Vagina (tissue), 2 donors: ENCODE measurements at regions not wholly inside any gene's neighbourhood (a gene's known extent, or its start where the extent isn't known, plus 50 kb on each side); places are given as distances from the start of the nearest gene placed in this dataset.
A peak's percentile ranks its signal among the peaks of the same experiment; 100 is the strongest.

Source experiments
- DNase-seq, 2 donors: peaks; one replicate each; pipeline ENCODE4 v3.0.0-alpha.2; 2017; ENCODE audit errors: extremely low spot score in 2 of 2
- H3K27ac ChIP-seq: fragments of 200-600 bp; sonication (generic); one replicate; pipeline ENCODE4 v1.5.1; 2019
- H3K27me3 ChIP-seq: fragments of 200-600 bp; sonication (generic); one replicate; pipeline ENCODE4 v1.5.1; 2019
- H3K36me3 ChIP-seq, 2 donors: fragments of 200-600 bp; sonication (generic); one replicate each; pipeline ENCODE4 v1.5.1; 2017 to 2019
- H3K4me1 ChIP-seq: fragments of 200-600 bp; sonication (generic); one replicate; pipeline ENCODE4 v1.5.1; 2019
- H3K4me3 ChIP-seq, 2 donors: fragments of 200-600 bp; sonication (generic); 1 replicate in 1 of 2; 2 replicates in 1 of 2; pipeline ENCODE4 v1.5.1; 2016 to 2019
- H3K9me3 ChIP-seq: fragments of 200-600 bp; sonication (generic); one replicate; pipeline ENCODE4 v1.5.1; 2019
- CTCF ChIP-seq, 3 experiments: fragments of 450-650 bp in 2 of 3; fragments of 200-600 bp in 1 of 3; sonication (generic) in 1 of 3; IDR thresholded peaks; one replicate each; pipeline ENCODE4 v1.5.1; 2017 to 2019; ENCODE audit warnings: antibody characterized with exemption in 3 of 3, mild to moderate bottlenecking in 2 of 3, moderate library complexity in 2 of 3
- POLR2A ChIP-seq, 2 donors: fragments of 450-650 bp; IDR thresholded peaks; one replicate each; pipeline ENCODE4 v1.6.1; 2017; ENCODE audit warnings: antibody characterized with exemption in 2 of 2, mild to moderate bottlenecking in 2 of 2, moderate library complexity in 2 of 2
- POLR2AphosphoS5 ChIP-seq, 2 donors: sonication (generic); formaldehyde crosslinking; IDR thresholded peaks; one replicate each; pipeline ENCODE4 v1.9.0; 2017; ENCODE audit warnings: antibody characterized with exemption in 2 of 2, mild to moderate bottlenecking in 2 of 2, low read depth in 1 of 2; ENCODE audit not compliant: insufficient read depth in 1 of 2
- intact Hi-C: fragments of 100-400 bp; cut with DNase I; formaldehyde crosslinking; loops from one replicate; pipeline ENCODE4 v1.15.1; 2023

GRCh38 chr2:134133622-134134312 is 120.1 kb upstream of the MGAT5 start:
- no peak overlapping the region for H3K4me3 ChIP-seq
- H3K4me1 ChIP-seq, result peaks cover 41% of the 10 kb centered on the region
- no peaks in the 10 kb centered on the region for H3K36me3 ChIP-seq
- intact Hi-C loops, result no loop called here
- TF ChIP-seq POLR2AphosphoS5 (IDR thresholded peaks at IDR 0.05; ENCODE audit: insufficient read depth in 1 of 2, low read depth in 1 of 2) (no peak), POLR2A (IDR thresholded peaks at IDR 0.05) (no peak), CTCF (IDR thresholded peaks at IDR 0.05) (no peak)
- no peaks in the 10 kb centered on the region for H3K27me3 ChIP-seq
- H3K9me3 ChIP-seq, result no peaks in the 10 kb centered on the region
- no peak overlapping the region for H3K27ac ChIP-seq
- no peak for DNase-seq

- intact Hi-C loops, result no loop called here
Measured at GRCh38 chr2:134134313-134134706, 119.6 kb upstream of the MGAT5 start.

GRCh38 chr2:134134827-134135226 is 119.0 kb upstream of the MGAT5 start:
- no peak for DNase-seq
- H3K4me3 ChIP-seq, result no peak overlapping the region
- no peak overlapping the region for H3K27ac ChIP-seq
- intact Hi-C loops, result no loop called here
- peaks cover 49% of the 10 kb centered on the region for H3K4me1 ChIP-seq
- no peaks in the 10 kb centered on the region for H3K9me3 ChIP-seq
- no peaks in the 10 kb centered on the region for H3K27me3 ChIP-seq
- no peak for TF ChIP-seq CTCF (IDR thresholded peaks at IDR 0.05)
- no peak for TF ChIP-seq POLR2AphosphoS5 (IDR thresholded peaks at IDR 0.05; ENCODE audit: insufficient read depth in 1 of 2, low read depth in 1 of 2)
- TF ChIP-seq POLR2A (IDR thresholded peaks at IDR 0.05), result no peak
- no peaks in the 10 kb centered on the region for H3K36me3 ChIP-seq

More at GRCh38 chr2:134134313-134134706, 119.6 kb upstream of the MGAT5 start:
- no peak overlapping the region for H3K4me3 ChIP-seq
- H3K4me1 ChIP-seq, result peaks cover 46% of the 10 kb centered on the region
- no peaks in the 10 kb centered on the region for H3K27me3 ChIP-seq
- H3K9me3 ChIP-seq, result no peaks in the 10 kb centered on the region
- H3K36me3 ChIP-seq, result no peaks in the 10 kb centered on the region
- H3K27ac ChIP-seq, result no peak overlapping the region
- DNase-seq, result no peak
- TF ChIP-seq POLR2A (IDR thresholded peaks at IDR 0.05) (no peak), CTCF (IDR thresholded peaks at IDR 0.05) (no peak), POLR2AphosphoS5 (IDR thresholded peaks at IDR 0.05; ENCODE audit: insufficient read depth in 1 of 2, low read depth in 1 of 2) (no peak)

GRCh38 chr2:134135793-134136192 is 118.1 kb upstream of the MGAT5 start:
- no peak for DNase-seq
- no peaks in the 10 kb centered on the region for H3K27me3 ChIP-seq
- TF ChIP-seq POLR2A (IDR thresholded peaks at IDR 0.05) (no peak), CTCF (IDR thresholded peaks at IDR 0.05) (no peak), POLR2AphosphoS5 (IDR thresholded peaks at IDR 0.05; ENCODE audit: insufficient read depth in 1 of 2, low read depth in 1 of 2) (no peak)
- H3K36me3 ChIP-seq, result no peaks in the 10 kb centered on the region
- intact Hi-C loops, result no loop called here
- H3K4me3 ChIP-seq, result no peak overlapping the region
- H3K4me1 ChIP-seq, result peaks cover 57% of the 10 kb centered on the region
- no peak overlapping the region for H3K27ac ChIP-seq
- no peaks in the 10 kb centered on the region for H3K9me3 ChIP-seq

GRCh38 chr2:134136731-134137130 is 117.1 kb upstream of the MGAT5 start:
- no peaks in the 10 kb centered on the region for H3K27me3 ChIP-seq
- peak overlapping the region in 1 of 2 donors; percentile 12 for H3K4me3 ChIP-seq
- no peak overlapping the region for H3K27ac ChIP-seq
- no peaks in the 10 kb centered on the region for H3K36me3 ChIP-seq
- H3K4me1 ChIP-seq, result peaks cover 61% of the 10 kb centered on the region
- no peaks in the 10 kb centered on the region for H3K9me3 ChIP-seq
- intact Hi-C loops, result no loop called here
- no peak for DNase-seq
- TF ChIP-seq POLR2AphosphoS5 (IDR thresholded peaks at IDR 0.05; ENCODE audit: insufficient read depth in 1 of 2, low read depth in 1 of 2), result no peak
- no peak for TF ChIP-seq POLR2A (IDR thresholded peaks at IDR 0.05)
- no peak for TF ChIP-seq CTCF (IDR thresholded peaks at IDR 0.05)
